ENCODE measurements at regions not wholly inside any gene's neighbourhood (a gene's known extent, or its start where the extent isn't known, plus 50 kb on each side); places are given as distances from the start of the nearest gene placed in this dataset.
"Not testable (repeated sequence)": the region's sequence is repeated elsewhere in the genome, so short reads cannot be mapped to it uniquely, and the experiment has no call there.

DNA sequence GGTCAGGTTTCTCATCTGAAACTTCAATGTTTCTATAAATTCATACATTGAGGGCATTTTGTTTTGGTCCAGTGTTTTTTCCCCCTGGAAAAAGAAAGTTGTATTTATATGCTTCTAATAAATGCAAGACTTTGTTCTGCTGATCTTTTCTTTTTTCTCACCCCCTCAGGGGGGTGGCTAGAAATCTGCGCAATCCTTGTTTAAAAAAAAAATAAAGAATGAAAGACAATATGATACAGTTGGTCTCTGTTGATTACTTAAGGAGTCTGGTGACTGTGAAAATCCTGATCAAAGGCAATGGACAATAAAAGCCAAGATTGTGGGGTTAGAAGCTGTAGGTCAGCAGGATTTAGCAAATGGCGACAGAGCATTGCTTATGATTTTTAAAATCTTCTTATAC lies 180.5 kb downstream of the KIT start:
- Histone ChIP-seq H3K79me2 (ENCODE audit: control insufficient read depth, insufficient read depth, low read length, unreplicated experiment) (no peaks in the 10 kb centered on the region), H3K4me1 (ENCODE audit: control insufficient read depth, insufficient read depth, low read length, unreplicated experiment) (peaks cover 3% of the 10 kb centered on the region), H3K27ac (ENCODE audit: low read depth, low read length) (no peak overlapping the region), H3K36me3 (ENCODE audit: insufficient read depth, low read length) (no peaks in the 10 kb centered on the region), H3K27me3 (ENCODE audit: insufficient read depth, low read length) (no peaks in the 10 kb centered on the region), H3K4me3 (ENCODE audit: low read depth, low read length) (no peak overlapping the region), H2AFZ (ENCODE audit: low read length, unreplicated experiment) (no peak overlapping the region)

DNA sequence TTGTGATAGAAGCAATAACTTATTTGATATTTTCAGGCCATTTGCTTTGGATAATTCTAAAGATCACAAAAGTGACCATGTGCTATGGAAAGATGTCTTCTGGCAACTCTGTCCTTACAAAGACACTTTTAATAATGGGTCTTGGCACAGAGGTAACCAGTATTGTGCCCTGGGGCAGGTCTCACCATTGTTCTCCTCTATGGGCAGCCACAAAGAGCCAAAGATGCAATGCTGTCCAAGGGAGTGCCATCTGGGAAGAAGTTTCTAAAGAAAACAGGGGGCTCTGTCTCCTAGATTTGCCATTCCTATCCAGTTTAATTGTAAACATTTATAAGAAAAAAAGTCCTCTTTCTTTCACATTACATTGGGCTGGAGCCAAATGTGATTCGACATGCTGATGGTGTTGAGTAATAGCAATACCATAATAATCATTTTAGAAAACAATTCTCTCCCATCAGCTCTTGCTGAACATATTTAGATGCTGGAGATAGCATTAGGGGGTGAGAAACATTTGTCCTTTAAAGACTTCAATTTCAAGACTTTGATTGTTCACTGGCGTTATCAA lies 179.9 kb downstream of the KIT start:
- Histone ChIP-seq H3K79me2 (ENCODE audit: control insufficient read depth, insufficient read depth, low read length, unreplicated experiment) (no peaks in the 10 kb centered on the region), H3K27me3 (ENCODE audit: insufficient read depth, low read length) (no peaks in the 10 kb centered on the region), H3K27ac (ENCODE audit: low read depth, low read length) (no peak overlapping the region), H3K4me1 (ENCODE audit: control insufficient read depth, insufficient read depth, low read length, unreplicated experiment) (peaks cover 3% of the 10 kb centered on the region), H3K4me3 (ENCODE audit: low read depth, low read length) (no peak overlapping the region), H3K36me3 (ENCODE audit: insufficient read depth, low read length) (no peaks in the 10 kb centered on the region), H2AFZ (ENCODE audit: low read length, unreplicated experiment) (no peak overlapping the region)

- not testable (repeated sequence) for H3K36me3 ChIP-seq (ENCODE audit: insufficient read depth, low read length); H3K27ac ChIP-seq (ENCODE audit: low read depth, low read length); H3K4me3 ChIP-seq (ENCODE audit: low read depth, low read length); H2AFZ ChIP-seq (ENCODE audit: low read length, unreplicated experiment); H3K4me1 ChIP-seq (ENCODE audit: control insufficient read depth, insufficient read depth, low read length, unreplicated experiment); H3K79me2 ChIP-seq (ENCODE audit: control insufficient read depth, insufficient read depth, low read length, unreplicated experiment)
- peaks cover 17% of the 10 kb centered on the region for H3K27me3 ChIP-seq (ENCODE audit: insufficient read depth, low read length)
Observed at GRCh38 chr4:54828361-54828760, 170.6 kb downstream of the KIT start.

GRCh38 chr4:54823616-54824015 lies 165.9 kb downstream of the KIT start:
- no peak overlapping the region for H2AFZ ChIP-seq (ENCODE audit: low read length, unreplicated experiment)
- H3K27ac ChIP-seq (ENCODE audit: low read depth, low read length), result no peak overlapping the region
- H3K4me3 ChIP-seq (ENCODE audit: low read depth, low read length), result no peak overlapping the region
- H3K4me1 ChIP-seq (ENCODE audit: control insufficient read depth, insufficient read depth, low read length, unreplicated experiment), result no peaks in the 10 kb centered on the region
- H3K79me2 ChIP-seq (ENCODE audit: control insufficient read depth, insufficient read depth, low read length, unreplicated experiment), result no peaks in the 10 kb centered on the region
- H3K36me3 ChIP-seq (ENCODE audit: insufficient read depth, low read length), result no peaks in the 10 kb centered on the region
- peaks cover 17% of the 10 kb centered on the region for H3K27me3 ChIP-seq (ENCODE audit: insufficient read depth, low read length)

GRCh38 chr4:54819034-54819433 lies 161.3 kb downstream of the KIT start:
- Histone ChIP-seq H3K27me3 (ENCODE audit: insufficient read depth, low read length) (peaks cover 15% of the 10 kb centered on the region), H3K4me1 (ENCODE audit: control insufficient read depth, insufficient read depth, low read length, unreplicated experiment) (no peaks in the 10 kb centered on the region), H2AFZ (ENCODE audit: low read length, unreplicated experiment) (no peak overlapping the region), H3K27ac (ENCODE audit: low read depth, low read length) (no peak overlapping the region), H3K79me2 (ENCODE audit: control insufficient read depth, insufficient read depth, low read length, unreplicated experiment) (no peaks in the 10 kb centered on the region), H3K4me3 (ENCODE audit: low read depth, low read length) (no peak overlapping the region), H3K36me3 (ENCODE audit: insufficient read depth, low read length) (no peaks in the 10 kb centered on the region)

DNA sequence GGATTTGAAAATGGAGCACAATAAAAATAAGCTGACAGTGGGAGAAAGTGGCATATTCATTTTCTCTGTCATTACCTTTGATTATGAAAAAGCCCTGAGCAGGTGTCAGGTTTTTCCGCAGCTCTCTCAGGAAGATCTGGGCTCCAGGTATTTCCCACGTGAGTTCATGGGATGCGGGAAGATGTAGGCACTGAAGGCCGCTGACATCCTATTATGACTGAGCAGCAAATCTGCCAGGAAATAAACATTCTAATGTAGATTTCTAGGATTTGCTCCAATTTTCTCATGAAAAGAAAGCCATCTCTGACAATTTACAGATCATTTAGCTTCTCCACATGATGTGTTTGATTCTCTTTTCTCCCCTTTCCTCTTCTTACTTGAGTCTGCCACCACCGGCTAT lies 160.7 kb downstream of the KIT start:
- Histone ChIP-seq H3K27me3 (ENCODE audit: insufficient read depth, low read length) (peaks cover 10% of the 10 kb centered on the region; the same call in 1 of the 2 replicates), H3K4me3 (ENCODE audit: low read depth, low read length) (no peak overlapping the region), H2AFZ (ENCODE audit: low read length, unreplicated experiment) (no peak overlapping the region), H3K27ac (ENCODE audit: low read depth, low read length) (no peak overlapping the region), H3K36me3 (ENCODE audit: insufficient read depth, low read length) (no peaks in the 10 kb centered on the region), H3K4me1 (ENCODE audit: control insufficient read depth, insufficient read depth, low read length, unreplicated experiment) (no peaks in the 10 kb centered on the region), H3K79me2 (ENCODE audit: control insufficient read depth, insufficient read depth, low read length, unreplicated experiment) (no peaks in the 10 kb centered on the region)

GRCh38 chr4:54813674-54814073 lies 155.9 kb downstream of the KIT start:
- peaks cover 13% of the 10 kb centered on the region; the same call in 1 of the 2 replicates for H3K27me3 ChIP-seq (ENCODE audit: insufficient read depth, low read length)
- no peaks in the 10 kb centered on the region for H3K79me2 ChIP-seq (ENCODE audit: control insufficient read depth, insufficient read depth, low read length, unreplicated experiment)

DNA sequence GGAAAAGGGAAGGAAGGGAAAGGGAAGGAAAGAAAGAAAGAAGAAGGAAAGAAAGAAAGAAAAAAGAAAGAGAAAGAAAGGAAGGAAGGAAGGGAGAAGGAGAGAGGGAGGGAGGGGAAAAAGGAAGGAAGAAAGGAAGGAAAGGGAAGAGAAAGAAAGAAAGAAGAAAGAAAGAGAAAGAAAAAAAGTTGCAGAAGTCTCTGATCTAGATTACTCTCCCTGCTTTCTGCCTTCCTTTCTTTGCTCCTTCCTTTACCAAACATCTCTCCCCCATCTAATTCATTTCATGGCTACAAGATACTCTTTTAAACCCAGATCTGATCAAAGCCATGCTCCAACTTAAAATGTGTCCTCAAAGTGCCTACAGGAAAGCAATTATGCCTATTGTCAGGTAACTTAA lies 148.6 kb downstream of the KIT start:
- peaks cover 13% of the 10 kb centered on the region for H3K4me1 ChIP-seq (ENCODE audit: control insufficient read depth, insufficient read depth, low read length, unreplicated experiment)
- H3K36me3 ChIP-seq (ENCODE audit: insufficient read depth, low read length), result no peaks in the 10 kb centered on the region
- H3K4me3 ChIP-seq (ENCODE audit: low read depth, low read length), result no peak overlapping the region
- H2AFZ ChIP-seq (ENCODE audit: low read length, unreplicated experiment), result no peak overlapping the region
- H3K79me2 ChIP-seq (ENCODE audit: control insufficient read depth, insufficient read depth, low read length, unreplicated experiment), result no peaks in the 10 kb centered on the region
- no peak overlapping the region for H3K27ac ChIP-seq (ENCODE audit: low read depth, low read length)
- H3K27me3 ChIP-seq (ENCODE audit: insufficient read depth, low read length), result peaks cover 29% of the 10 kb centered on the region

More at GRCh38 chr4:54813674-54814073, 155.9 kb downstream of the KIT start:
- Histone ChIP-seq H3K4me3 (ENCODE audit: low read depth, low read length) (no peak overlapping the region), H2AFZ (ENCODE audit: low read length, unreplicated experiment) (no peak overlapping the region), H3K4me1 (ENCODE audit: control insufficient read depth, insufficient read depth, low read length, unreplicated experiment) (no peaks in the 10 kb centered on the region), H3K36me3 (ENCODE audit: insufficient read depth, low read length) (no peaks in the 10 kb centered on the region), H3K27ac (ENCODE audit: low read depth, low read length) (no peak overlapping the region)

GRCh38 chr4:54802336-54802735 lies 144.6 kb downstream of the KIT start:
- Histone ChIP-seq H3K4me1 (ENCODE audit: control insufficient read depth, insufficient read depth, low read length, unreplicated experiment) (peaks cover 16% of the 10 kb centered on the region), H3K27ac (ENCODE audit: low read depth, low read length) (no peak overlapping the region), H3K79me2 (ENCODE audit: control insufficient read depth, insufficient read depth, low read length, unreplicated experiment) (no peaks in the 10 kb centered on the region), H3K36me3 (ENCODE audit: insufficient read depth, low read length) (no peaks in the 10 kb centered on the region), H3K27me3 (ENCODE audit: insufficient read depth, low read length) (peaks cover 34% of the 10 kb centered on the region), H3K4me3 (ENCODE audit: low read depth, low read length) (no peak overlapping the region), H2AFZ (ENCODE audit: low read length, unreplicated experiment) (no peak overlapping the region)

GRCh38 chr4:54800831-54801530 lies 143.2 kb downstream of the KIT start:
- peaks cover 16% of the 10 kb centered on the region for H3K4me1 ChIP-seq (ENCODE audit: control insufficient read depth, insufficient read depth, low read length, unreplicated experiment)
- H2AFZ ChIP-seq (ENCODE audit: low read length, unreplicated experiment), result no peak overlapping the region
- no peak overlapping the region for H3K4me3 ChIP-seq (ENCODE audit: low read depth, low read length)
- H3K36me3 ChIP-seq (ENCODE audit: insufficient read depth, low read length), result no peaks in the 10 kb centered on the region
- no peaks in the 10 kb centered on the region for H3K79me2 ChIP-seq (ENCODE audit: control insufficient read depth, insufficient read depth, low read length, unreplicated experiment)
- no peak overlapping the region for H3K27ac ChIP-seq (ENCODE audit: low read depth, low read length)
- peaks cover 39% of the 10 kb centered on the region for H3K27me3 ChIP-seq (ENCODE audit: insufficient read depth, low read length)

DNA sequence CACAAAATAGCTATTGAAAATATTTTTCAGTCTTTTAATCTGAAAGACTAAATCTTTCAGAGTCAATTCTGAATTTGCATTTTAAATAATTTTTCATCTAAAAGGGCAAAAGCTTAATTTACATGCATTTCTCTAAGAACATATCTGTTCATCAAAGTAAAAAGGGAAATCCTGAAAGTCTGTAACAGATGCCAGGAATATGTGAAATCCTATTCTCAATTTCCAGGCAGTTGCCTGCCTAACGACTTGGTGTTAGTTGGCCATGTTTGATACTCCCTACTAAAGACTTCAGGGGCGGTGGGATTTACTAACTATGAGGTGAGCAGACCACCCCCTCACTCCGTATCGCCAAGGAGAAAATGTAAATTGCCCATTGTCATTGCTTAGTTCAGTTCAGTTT lies 136.8 kb downstream of the KIT start:
- Histone ChIP-seq H3K27me3 (ENCODE audit: insufficient read depth, low read length) (peaks cover 38% of the 10 kb centered on the region), H3K79me2 (ENCODE audit: control insufficient read depth, insufficient read depth, low read length, unreplicated experiment) (no peaks in the 10 kb centered on the region), H2AFZ (ENCODE audit: low read length, unreplicated experiment) (no peak overlapping the region), H3K27ac (ENCODE audit: low read depth, low read length) (no peak overlapping the region), H3K36me3 (ENCODE audit: insufficient read depth, low read length) (no peaks in the 10 kb centered on the region), H3K4me3 (ENCODE audit: low read depth, low read length) (no peak overlapping the region), H3K4me1 (ENCODE audit: control insufficient read depth, insufficient read depth, low read length, unreplicated experiment) (no peaks in the 10 kb centered on the region)
